Right atrium auricular region (tissue), 2 donors: ENCODE measurements at regions not wholly inside any gene's neighbourhood (a gene's known extent, or its start where the extent isn't known, plus 50 kb on each side); places are given as distances from the start of the nearest gene placed in this dataset.

ENCODE experiments used
- DNase-seq: peaks from one replicate; pipeline ENCODE4 v3.0.0-alpha.2; 2019; ENCODE audit warnings: low spot score
- H3K27ac ChIP-seq, 2 donors: fragments of 200-600 bp; sonication (generic); 1 replicate in 1 of 2; 2 replicates in 1 of 2; pipeline ENCODE4 v1.5.1; 2016 to 2019
- H3K27me3 ChIP-seq, 2 donors: fragments of 200-600 bp; sonication (generic); one replicate each; pipeline versions ENCODE4 v1.5.1 to v1.6.0; 2017 to 2019
- H3K36me3 ChIP-seq: fragments of 200-600 bp; sonication (generic); one replicate; pipeline ENCODE4 v1.5.1; 2016
- H3K4me1 ChIP-seq, 2 donors: fragments of 200-600 bp; sonication (generic); one replicate each; pipeline versions ENCODE4 v1.5.1 to v1.6.0; 2017 to 2019
- H3K4me3 ChIP-seq, 2 donors: fragments of 200-600 bp; sonication (generic); 1 replicate in 1 of 2; 2 replicates in 1 of 2; pipeline ENCODE4 v1.5.1; 2017 to 2019; ENCODE audit warnings: mild to moderate bottlenecking in 1 of 2, moderate library complexity in 1 of 2
- H3K9me3 ChIP-seq, 2 donors: fragments of 200-600 bp; sonication (generic); one replicate each; pipeline ENCODE4 v1.5.1; 2019
- TF ChIP-seq, protein P1 (sequence below), 2 donors: fragments of 200-600 bp; sonication (generic); IDR thresholded peaks; one replicate each; pipeline ENCODE4 v1.5.1; 2019; ENCODE audit warnings: antibody characterized with exemption in 2 of 2

DNA sequence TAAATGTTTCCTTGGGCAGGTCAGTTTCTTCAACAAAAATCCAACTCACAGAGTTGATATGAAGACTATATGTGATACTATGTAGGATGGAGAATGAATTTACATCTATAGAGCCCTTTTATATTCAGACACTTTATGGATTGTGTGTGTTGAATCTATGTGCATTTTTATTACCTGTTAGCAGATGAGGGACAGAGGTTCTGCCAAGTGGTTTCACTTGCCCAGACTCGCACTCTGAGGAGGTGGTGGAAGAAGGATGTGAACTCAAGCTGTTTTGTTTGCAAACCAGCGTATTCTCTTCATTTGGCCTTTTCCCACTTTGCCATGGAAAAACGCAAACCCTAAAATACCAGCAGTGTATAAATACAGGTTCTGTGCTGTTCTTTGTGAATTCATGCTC, 237.6 kb downstream of the TDRD15 start:
- TF ChIP-seq, protein P1, sequence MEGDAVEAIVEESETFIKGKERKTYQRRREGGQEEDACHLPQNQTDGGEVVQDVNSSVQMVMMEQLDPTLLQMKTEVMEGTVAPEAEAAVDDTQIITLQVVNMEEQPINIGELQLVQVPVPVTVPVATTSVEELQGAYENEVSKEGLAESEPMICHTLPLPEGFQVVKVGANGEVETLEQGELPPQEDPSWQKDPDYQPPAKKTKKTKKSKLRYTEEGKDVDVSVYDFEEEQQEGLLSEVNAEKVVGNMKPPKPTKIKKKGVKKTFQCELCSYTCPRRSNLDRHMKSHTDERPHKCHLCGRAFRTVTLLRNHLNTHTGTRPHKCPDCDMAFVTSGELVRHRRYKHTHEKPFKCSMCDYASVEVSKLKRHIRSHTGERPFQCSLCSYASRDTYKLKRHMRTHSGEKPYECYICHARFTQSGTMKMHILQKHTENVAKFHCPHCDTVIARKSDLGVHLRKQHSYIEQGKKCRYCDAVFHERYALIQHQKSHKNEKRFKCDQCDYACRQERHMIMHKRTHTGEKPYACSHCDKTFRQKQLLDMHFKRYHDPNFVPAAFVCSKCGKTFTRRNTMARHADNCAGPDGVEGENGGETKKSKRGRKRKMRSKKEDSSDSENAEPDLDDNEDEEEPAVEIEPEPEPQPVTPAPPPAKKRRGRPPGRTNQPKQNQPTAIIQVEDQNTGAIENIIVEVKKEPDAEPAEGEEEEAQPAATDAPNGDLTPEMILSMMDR (IDR thresholded peaks at IDR 0.05), result no peak
- Histone ChIP-seq H3K36me3 (no peaks in the 10 kb centered on the region), H3K27me3 (no peaks in the 10 kb centered on the region), H3K27ac (no peak overlapping the region), H3K9me3 (no peaks in the 10 kb centered on the region), H3K4me3 (no peak overlapping the region), H3K4me1 (no peaks in the 10 kb centered on the region)
- DNase-seq, result no peak

DNA sequence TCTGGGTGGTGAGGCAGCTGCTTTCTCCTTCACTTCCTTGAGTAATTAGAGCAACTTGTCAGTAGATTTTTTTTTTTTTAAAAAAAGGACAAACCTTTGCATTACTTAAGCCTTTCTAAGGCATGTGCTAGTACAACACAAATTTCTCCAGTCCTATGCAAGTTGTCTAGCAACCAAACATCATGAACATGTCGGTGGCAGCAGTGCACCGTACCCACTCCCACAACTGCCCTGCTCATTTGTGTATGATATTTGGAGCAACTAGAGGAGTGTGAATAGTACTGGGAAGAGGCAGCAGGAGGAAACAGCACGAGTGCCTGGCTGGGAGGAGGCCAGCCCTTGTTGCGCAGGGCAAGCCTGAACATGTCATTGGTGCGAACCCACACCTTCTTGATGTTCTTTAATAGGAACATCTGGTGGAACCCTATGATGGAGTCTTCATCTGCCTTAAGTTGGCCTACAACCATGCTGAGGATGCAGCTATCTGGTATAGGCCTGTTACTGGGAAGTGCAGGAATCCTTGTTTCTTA, 238.3 kb downstream of the TDRD15 start:
- TF ChIP-seq, protein P1 (IDR thresholded peaks at IDR 0.05), result no peak
- Histone ChIP-seq H3K4me3 (no peak overlapping the region), H3K27me3 (no peaks in the 10 kb centered on the region), H3K4me1 (no peaks in the 10 kb centered on the region), H3K27ac (no peak overlapping the region), H3K9me3 (no peaks in the 10 kb centered on the region), H3K36me3 (no peaks in the 10 kb centered on the region)
- DNase-seq, result no peak

GRCh38 chr2:21363364-21363763, 239.6 kb downstream of the TDRD15 start:
- no peaks in the 10 kb centered on the region for H3K36me3 ChIP-seq
- H3K27me3 ChIP-seq, result no peaks in the 10 kb centered on the region
- H3K4me1 ChIP-seq, result no peaks in the 10 kb centered on the region
- H3K9me3 ChIP-seq, result no peaks in the 10 kb centered on the region
- no peak for DNase-seq
- TF ChIP-seq, protein P1 (IDR thresholded peaks at IDR 0.05), result no peak
- no peak overlapping the region for H3K27ac ChIP-seq
- H3K4me3 ChIP-seq, result no peak overlapping the region

DNA sequence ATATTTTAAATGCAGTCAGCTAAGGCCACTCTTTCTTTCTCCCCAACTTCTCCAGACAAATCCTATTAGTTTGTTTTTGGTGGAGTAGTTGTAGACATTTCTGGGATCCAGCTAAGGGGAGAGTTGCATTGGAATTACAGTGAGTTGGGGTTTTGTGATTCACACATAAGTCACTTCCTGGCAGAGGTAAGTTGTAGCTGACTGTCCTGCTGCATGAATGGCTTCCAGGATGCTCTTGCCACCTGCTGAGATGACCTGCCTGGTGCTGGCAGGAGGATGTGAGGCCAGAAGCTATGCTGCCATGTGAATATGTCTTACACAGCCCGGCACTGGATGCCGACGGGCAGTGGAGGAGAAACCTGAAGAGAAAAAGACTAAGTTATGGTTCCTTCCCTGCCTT, 243.7 kb downstream of the TDRD15 start:
- Histone ChIP-seq H3K27ac (no peak overlapping the region), H3K4me3 (no peak overlapping the region), H3K27me3 (no peaks in the 10 kb centered on the region), H3K9me3 (no peaks in the 10 kb centered on the region), H3K4me1 (no peaks in the 10 kb centered on the region), H3K36me3 (no peaks in the 10 kb centered on the region)
- TF ChIP-seq, protein P1 (IDR thresholded peaks at IDR 0.05), result no peak
- no peak for DNase-seq

- Histone ChIP-seq H3K27me3 (no peaks in the 10 kb centered on the region), H3K9me3 (no peaks in the 10 kb centered on the region), H3K4me3 (no peak overlapping the region), H3K27ac (no peak overlapping the region), H3K36me3 (no peaks in the 10 kb centered on the region), H3K4me1 (no peaks in the 10 kb centered on the region)
- no peak for DNase-seq
- TF ChIP-seq, protein P1 (IDR thresholded peaks at IDR 0.05), result no peak
Observed at GRCh38 chr2:21369787-21370186, 246.0 kb downstream of the TDRD15 start.

- Histone ChIP-seq H3K9me3 (no peaks in the 10 kb centered on the region), H3K27me3 (no peaks in the 10 kb centered on the region), H3K4me1 (no peaks in the 10 kb centered on the region), H3K4me3 (no peak overlapping the region), H3K36me3 (no peaks in the 10 kb centered on the region), H3K27ac (no peak overlapping the region)
- no peak for DNase-seq
- TF ChIP-seq, protein P1 (IDR thresholded peaks at IDR 0.05), result no peak
Observed at GRCh38 chr2:21371499-21372003, 247.8 kb downstream of the TDRD15 start.
